AG09319 (cell line): ENCODE measurements at regions not wholly inside any gene's neighbourhood (a gene's known extent, or its start where the extent isn't known, plus 50 kb on each side); places are given as distances from the start of the nearest gene placed in this dataset.
"Not testable (repeated sequence)": the region's sequence is repeated elsewhere in the genome, so short reads cannot be mapped to it uniquely, and the experiment has no call there.

ENCODE experiments used
- DNase-seq: peaks from one replicate; pipeline ENCODE4 v3.0.0-alpha.2; 2010; ENCODE audit warnings: low read depth; ENCODE audit errors: extremely low read depth
- TF ChIP-seq, protein P1 (sequence below): IDR thresholded peaks from 2 replicates; pipeline ENCODE4 v1.5.1; 2011; ENCODE audit warnings: low read depth, mild to moderate bottlenecking, inconsistent platforms, low read length, moderate library complexity

DNA sequence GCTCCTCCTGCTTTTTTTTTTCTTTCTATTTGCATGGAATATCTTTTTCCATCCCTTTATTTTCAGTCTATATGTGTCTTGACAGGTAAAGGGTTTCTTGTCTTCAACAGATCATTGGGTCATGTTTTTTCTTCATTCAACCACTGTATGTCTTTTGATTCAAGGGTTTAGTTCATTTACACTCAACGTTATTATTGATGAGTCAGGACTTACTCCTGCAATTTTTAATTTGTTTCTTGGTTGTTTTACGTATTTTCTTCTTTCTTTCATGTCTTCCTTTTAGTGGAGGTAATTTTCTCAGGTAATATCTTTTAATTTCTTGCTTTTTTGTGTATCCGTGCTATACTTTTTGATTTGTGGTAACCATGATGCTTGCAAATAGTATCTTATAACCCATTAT is 429.1 kb upstream of the HTR1E start:
- TF ChIP-seq, protein P1, sequence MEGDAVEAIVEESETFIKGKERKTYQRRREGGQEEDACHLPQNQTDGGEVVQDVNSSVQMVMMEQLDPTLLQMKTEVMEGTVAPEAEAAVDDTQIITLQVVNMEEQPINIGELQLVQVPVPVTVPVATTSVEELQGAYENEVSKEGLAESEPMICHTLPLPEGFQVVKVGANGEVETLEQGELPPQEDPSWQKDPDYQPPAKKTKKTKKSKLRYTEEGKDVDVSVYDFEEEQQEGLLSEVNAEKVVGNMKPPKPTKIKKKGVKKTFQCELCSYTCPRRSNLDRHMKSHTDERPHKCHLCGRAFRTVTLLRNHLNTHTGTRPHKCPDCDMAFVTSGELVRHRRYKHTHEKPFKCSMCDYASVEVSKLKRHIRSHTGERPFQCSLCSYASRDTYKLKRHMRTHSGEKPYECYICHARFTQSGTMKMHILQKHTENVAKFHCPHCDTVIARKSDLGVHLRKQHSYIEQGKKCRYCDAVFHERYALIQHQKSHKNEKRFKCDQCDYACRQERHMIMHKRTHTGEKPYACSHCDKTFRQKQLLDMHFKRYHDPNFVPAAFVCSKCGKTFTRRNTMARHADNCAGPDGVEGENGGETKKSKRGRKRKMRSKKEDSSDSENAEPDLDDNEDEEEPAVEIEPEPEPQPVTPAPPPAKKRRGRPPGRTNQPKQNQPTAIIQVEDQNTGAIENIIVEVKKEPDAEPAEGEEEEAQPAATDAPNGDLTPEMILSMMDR: no peak
- no peak for DNase-seq

DNA sequence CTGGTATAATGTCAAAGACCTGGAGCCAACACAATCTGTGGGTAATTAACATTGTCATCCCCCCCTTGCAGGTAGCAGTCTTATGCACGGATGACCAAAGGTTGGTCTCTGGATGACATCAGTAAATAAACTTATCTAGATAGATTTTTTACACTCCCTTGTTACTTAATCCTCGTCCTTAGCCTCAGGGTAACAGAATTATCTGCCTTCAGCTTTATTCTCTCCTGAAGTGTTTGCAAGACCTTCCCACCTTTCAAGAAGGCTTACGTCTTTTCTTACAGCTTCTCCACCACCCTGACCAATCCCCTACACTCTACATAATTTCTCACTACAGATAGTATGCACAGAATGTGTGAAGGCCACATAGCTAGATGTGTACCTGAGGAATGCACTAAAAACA is 434.8 kb upstream of the HTR1E start:
- TF ChIP-seq, protein P1: no peak
- DNase-seq: no peak

DNA sequence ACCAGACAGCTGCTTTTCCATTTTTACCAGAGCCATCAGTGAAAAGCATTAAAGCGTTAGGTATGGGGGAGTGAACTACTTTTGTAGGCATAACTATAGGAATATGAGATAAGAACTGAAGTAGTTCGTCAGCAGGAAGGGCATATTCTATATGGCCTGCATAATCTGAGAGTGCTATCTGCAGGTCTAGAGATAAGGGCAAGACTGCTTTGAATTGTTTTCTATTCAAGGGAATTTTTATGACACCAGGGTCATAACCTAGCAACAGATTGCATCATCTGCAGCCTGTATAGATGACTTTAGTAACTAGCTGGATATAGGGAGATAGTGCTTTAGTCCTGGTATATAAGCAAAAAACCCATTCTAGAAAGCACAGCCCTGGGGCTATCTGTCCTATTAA is 437.3 kb upstream of the HTR1E start:
- no peak for DNase-seq
- TF ChIP-seq, protein P1: no peak

DNA sequence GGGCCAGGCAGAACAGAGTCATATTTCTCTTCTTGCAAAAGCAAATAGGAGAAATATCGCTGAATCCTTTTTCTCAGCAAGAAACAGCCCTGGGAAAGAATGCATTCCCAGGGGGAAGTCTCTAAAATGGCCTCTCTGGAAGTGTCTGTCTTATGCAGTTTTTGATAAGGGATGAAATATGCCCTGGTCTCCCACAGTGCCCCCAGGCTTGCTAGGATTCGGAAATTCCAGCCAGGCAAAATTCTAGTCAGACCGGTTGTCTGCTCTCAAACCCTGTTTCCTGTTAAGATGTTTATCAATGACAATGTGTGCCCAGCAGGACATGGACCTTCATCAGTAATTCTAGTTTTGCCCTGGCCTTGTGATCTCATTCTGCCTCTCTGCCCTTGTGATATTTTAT is 448.3 kb upstream of the HTR1E start:
- not testable (repeated sequence) for DNase-seq

- DNase-seq: no peak
- TF ChIP-seq, protein P1: no peak
Observed at GRCh38 chr6:86487660-86488221, 449.6 kb upstream of the HTR1E start.

GRCh38 chr6:86478316-86478715 is 459.0 kb upstream of the HTR1E start:
- DNase-seq: not testable (repeated sequence)

DNA sequence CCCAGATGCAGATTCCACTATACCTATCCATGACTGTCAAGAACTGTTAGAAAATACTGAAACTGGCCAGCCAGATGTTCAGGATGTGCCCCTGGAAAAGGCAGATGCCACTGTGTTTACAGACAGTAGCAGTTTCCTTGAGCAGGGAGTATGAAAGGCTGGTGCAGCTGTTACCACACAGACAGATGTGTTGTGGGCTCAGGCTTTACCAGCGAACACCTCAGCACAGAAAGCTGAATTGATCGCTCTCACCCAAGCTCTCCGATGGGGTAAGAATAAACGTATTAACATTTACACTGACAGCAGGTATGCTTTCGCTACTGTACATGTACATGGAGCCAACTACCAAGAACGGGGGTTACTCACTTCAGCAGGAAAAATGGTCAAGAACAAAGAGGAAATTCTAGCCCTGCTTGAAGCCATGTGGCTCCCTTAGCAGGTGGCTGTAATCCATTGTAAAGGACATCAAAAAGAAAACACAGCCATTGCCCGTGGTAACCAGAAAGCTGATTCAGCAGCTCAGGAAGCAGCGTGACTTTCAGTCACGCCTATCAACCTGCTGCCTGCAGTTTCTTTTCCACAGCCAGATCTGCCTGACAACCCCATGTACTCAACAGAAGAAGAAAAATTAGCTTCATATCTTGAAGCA is 459.7 kb upstream of the HTR1E start:
- TF ChIP-seq, protein P1: no peak
- no peak for DNase-seq

GRCh38 chr6:86476311-86476710 is 461.0 kb upstream of the HTR1E start:
- TF ChIP-seq, protein P1: no peak
- no peak for DNase-seq
